GM23338 (cell line): ENCODE measurements at regions not wholly inside any gene's neighbourhood (a gene's known extent, or its start where the extent isn't known, plus 50 kb on each side); places are given as distances from the start of the nearest gene placed in this dataset.

Experiments
- ATAC-seq: fragments of 200-7000 bp; cut with Tn5 transposase; 3 replicates; pipeline ENCODE4 v1.9.1; 2020
- DNase-seq: peaks from one replicate; pipeline ENCODE4 v3.0.0-alpha.2; 2015; ENCODE audit warnings: low spot score
- H2AFZ ChIP-seq: fragments of 200-600 bp; sonication (generic); 2 replicates; pipeline ENCODE4 v1.8.0; 2016; ENCODE audit warnings: antibody characterized with exemption, mild to moderate bottlenecking, moderate library complexity
- H3F3A ChIP-seq: fragments of 200-600 bp; sonication (generic); replicated peaks from 2 replicates; pipeline ENCODE4 v1.8.0; 2017; ENCODE audit warnings: antibody characterized with exemption, mixed run types, low read depth
- H3K27ac ChIP-seq: fragments of 200-600 bp; sonication (generic); 2 replicates; pipeline ENCODE4 v1.6.1; 2016; ENCODE audit warnings: low read depth
- H3K27me3 ChIP-seq: fragments of 200-600 bp; sonication (generic); 2 replicates; pipeline ENCODE4 v1.8.0; 2016; ENCODE audit warnings: mild to moderate bottlenecking, mixed run types, moderate library complexity; ENCODE audit not compliant: insufficient read depth
- H3K36me3 ChIP-seq: fragments of 200-600 bp; sonication (generic); 2 replicates; pipeline ENCODE4 v1.8.0; 2016; ENCODE audit warnings: mild to moderate bottlenecking; ENCODE audit not compliant: insufficient read depth
- H3K4me1 ChIP-seq: fragments of 200-600 bp; sonication (generic); 2 replicates; pipeline ENCODE4 v1.8.0; 2016; ENCODE audit warnings: mild to moderate bottlenecking, moderate library complexity; ENCODE audit not compliant: insufficient read depth
- H3K4me2 ChIP-seq: fragments of 200-600 bp; sonication (generic); 2 replicates; pipeline ENCODE4 v1.7.1; 2017; ENCODE audit warnings: mixed run types
- H3K4me3 ChIP-seq: fragments of 200-600 bp; sonication (generic); 2 replicates; pipeline ENCODE4 v1.6.1; 2016; ENCODE audit warnings: mixed run types
- H3K79me2 ChIP-seq: fragments of 200-600 bp; sonication (generic); replicated peaks from 2 replicates; pipeline ENCODE4 v1.8.0; 2017; ENCODE audit warnings: mild to moderate bottlenecking; ENCODE audit not compliant: insufficient read depth
- H3K9me2 ChIP-seq: fragments of 200-600 bp; sonication (generic); 2 replicates; pipeline ENCODE4 v1.8.0; 2017; ENCODE audit not compliant: insufficient read depth
- H4K20me1 ChIP-seq: fragments of 200-600 bp; sonication (generic); replicated peaks from 2 replicates; pipeline ENCODE4 v1.8.0; 2017; ENCODE audit warnings: mild to moderate bottlenecking; ENCODE audit not compliant: insufficient read depth
- H3K27ac Mint-ChIP-seq: 2 replicates; pipeline ENCODE4 v1.8.0; 2020; ENCODE audit warnings: inconsistent platforms, mild to moderate bottlenecking, moderate library complexity, mixed read lengths
- H3K27me3 Mint-ChIP-seq: 3 replicates; pipeline ENCODE4 v1.8.0; 2022; ENCODE audit warnings: low read depth, mild to moderate bottlenecking, moderate library complexity, mixed read lengths, inconsistent platforms; ENCODE audit not compliant: insufficient read depth, poor library complexity
- H3K36me3 Mint-ChIP-seq: 3 replicates; pipeline ENCODE4 v1.8.0; 2021; ENCODE audit warnings: low read depth, mild to moderate bottlenecking, inconsistent platforms, moderate library complexity, mixed read lengths
- H3K4me1 Mint-ChIP-seq: 3 replicates; pipeline ENCODE4 v1.8.0; 2020; ENCODE audit warnings: mild to moderate bottlenecking, inconsistent platforms, mixed read lengths
- H3K4me3 Mint-ChIP-seq: 3 replicates; pipeline ENCODE4 v1.8.0; 2021; ENCODE audit warnings: moderate library complexity, mild to moderate bottlenecking, inconsistent platforms, mixed read lengths
- H3K9me3 Mint-ChIP-seq: 3 replicates; pipeline ENCODE4 v1.8.0; 2020; ENCODE audit warnings: moderate library complexity, mild to moderate bottlenecking, inconsistent platforms, mixed read lengths
- CREB1 ChIP-seq: fragments of 250-450 bp; sonication (Bioruptor Pico); IDR thresholded peaks from 2 replicates; pipeline ENCODE4 v1.5.0; 2020; ENCODE audit warnings: low read depth, mild to moderate bottlenecking, moderate library complexity
- EZH2 ChIP-seq: fragments of 200-600 bp; sonication (generic); IDR thresholded peaks from one replicate; pipeline ENCODE4 v1.8.0; 2017; ENCODE audit warnings: antibody characterized with exemption, mild to moderate bottlenecking, low read depth; ENCODE audit not compliant: unreplicated experiment
- EZH2phosphoT487 ChIP-seq: fragments of 200-600 bp; sonication (generic); IDR thresholded peaks from one replicate; pipeline ENCODE4 v1.8.1; 2018; ENCODE audit warnings: antibody characterized with exemption; ENCODE audit not compliant: unreplicated experiment
- JUNB ChIP-seq: IDR thresholded peaks from one replicate; pipeline ENCODE4 v1.6.1; 2016; ENCODE audit warnings: antibody characterized with exemption; ENCODE audit not compliant: unreplicated experiment
- NANOG ChIP-seq: IDR thresholded peaks from 2 replicates; pipeline ENCODE4 v1.6.1; 2016; ENCODE audit warnings: antibody characterized with exemption, borderline replicate concordance
- POLR2AphosphoS5 ChIP-seq: IDR thresholded peaks from 2 replicates; pipeline ENCODE4 v1.6.1; 2016; ENCODE audit warnings: antibody characterized with exemption, low read depth
- STAT1 ChIP-seq: IDR thresholded peaks from one replicate; pipeline ENCODE4 v1.6.1; 2016; ENCODE audit warnings: antibody characterized with exemption; ENCODE audit not compliant: unreplicated experiment
- ZNF114 ChIP-seq: fragments of 250-450 bp; sonication (Bioruptor Pico); IDR thresholded peaks from 2 replicates; pipeline ENCODE4 v1.5.0; 2020; ENCODE audit warnings: mild to moderate bottlenecking, moderate library complexity
- ZNF331 ChIP-seq: fragments of 250-450 bp; sonication (Bioruptor Pico); IDR thresholded peaks from 2 replicates; pipeline ENCODE4 v1.5.0; 2020; ENCODE audit warnings: low read depth, mild to moderate bottlenecking, moderate library complexity
- TF ChIP-seq, protein P1 (sequence below): fragments of 250-450 bp; sonication (Bioruptor Pico); IDR thresholded peaks from 2 replicates; pipeline ENCODE4 v1.5.0; 2020; ENCODE audit warnings: mild to moderate bottlenecking, moderate library complexity
- TF ChIP-seq, protein P2 (sequence below), 2 experiments: fragments of 200-600 bp in 1 of 2; sonication (generic) in 1 of 2; conservative IDR thresholded peaks; 2 replicates each; pipeline versions ENCODE4 v1.5.1 to v1.6.1; 2016 to 2017; ENCODE audit warnings: antibody characterized with exemption in 2 of 2, low read depth in 2 of 2, mild to moderate bottlenecking in 2 of 2, moderate library complexity in 1 of 2
- TF ChIP-seq, protein P3 (sequence below): IDR thresholded peaks from one replicate; pipeline ENCODE4 v1.6.1; 2018; ENCODE audit warnings: antibody characterized with exemption; ENCODE audit not compliant: unreplicated experiment
- TF ChIP-seq, protein P4 (sequence below): IDR thresholded peaks from 2 replicates; pipeline ENCODE4 v1.6.1; 2016; ENCODE audit warnings: antibody characterized with exemption

DNA sequence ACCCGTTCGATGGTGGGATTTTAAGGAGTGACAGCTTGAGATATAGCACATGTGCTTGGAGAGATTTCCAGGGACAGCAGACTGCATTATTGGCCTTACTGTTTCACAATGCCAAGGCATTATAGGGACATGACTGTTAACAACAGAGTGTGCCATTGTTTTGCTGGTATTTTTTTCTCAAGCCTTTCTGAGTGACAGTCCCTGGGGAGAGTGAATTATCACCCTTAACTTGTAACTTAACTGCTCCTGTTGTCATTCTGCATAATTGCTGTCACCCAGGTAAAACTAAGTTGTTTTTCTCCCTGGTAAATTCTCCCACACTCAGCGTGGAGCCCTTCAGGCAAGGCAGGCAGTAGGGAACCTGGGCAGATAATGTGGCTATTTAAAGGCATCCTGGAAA is 989.2 kb upstream of the LCORL start:
- Histone ChIP-seq H3K4me1 (peaks cover 16% of the 10 kb centered on the region), H2AFZ (peak overlapping the region; percentile 44; the same call in 1 of the 2 replicates), H3K4me3 (no peak overlapping the region), H4K20me1 (no peaks in the 10 kb centered on the region), H3K27ac (no peak overlapping the region), H3F3A (no peaks in the 10 kb centered on the region), H3K9me2 (no peaks in the 10 kb centered on the region), H3K36me3 (no peaks in the 10 kb centered on the region), H3K27me3 (no peaks in the 10 kb centered on the region), H3K79me2 (no peaks in the 10 kb centered on the region), H3K4me2 (no peak overlapping the region)
- Mint-ChIP-seq H3K27ac (peak overlapping the region; percentile 9; the same call in 1 of the 2 replicates), H3K27me3 (no peaks in the 10 kb centered on the region), H3K4me1 (peaks cover 18% of the 10 kb centered on the region), H3K36me3 (peaks cover 4% of the 10 kb centered on the region; the same call in 2 of the 3 replicates), H3K4me3 (no peak overlapping the region), H3K9me3 (no peaks in the 10 kb centered on the region)
- ATAC-seq (peak; percentile 78), DNase-seq (peak; percentile 16)
- TF ChIP-seq JUNB (no peak), EZH2phosphoT487 (no peak), ZNF114 (no peak), NANOG (no peak), EZH2 (no peak), CREB1 (CRISPR knock-in tag) (no peak), ZNF331 (CRISPR knock-in tag) (no peak), POLR2AphosphoS5 (no peak), STAT1 (no peak)
- TF ChIP-seq, protein P1, sequence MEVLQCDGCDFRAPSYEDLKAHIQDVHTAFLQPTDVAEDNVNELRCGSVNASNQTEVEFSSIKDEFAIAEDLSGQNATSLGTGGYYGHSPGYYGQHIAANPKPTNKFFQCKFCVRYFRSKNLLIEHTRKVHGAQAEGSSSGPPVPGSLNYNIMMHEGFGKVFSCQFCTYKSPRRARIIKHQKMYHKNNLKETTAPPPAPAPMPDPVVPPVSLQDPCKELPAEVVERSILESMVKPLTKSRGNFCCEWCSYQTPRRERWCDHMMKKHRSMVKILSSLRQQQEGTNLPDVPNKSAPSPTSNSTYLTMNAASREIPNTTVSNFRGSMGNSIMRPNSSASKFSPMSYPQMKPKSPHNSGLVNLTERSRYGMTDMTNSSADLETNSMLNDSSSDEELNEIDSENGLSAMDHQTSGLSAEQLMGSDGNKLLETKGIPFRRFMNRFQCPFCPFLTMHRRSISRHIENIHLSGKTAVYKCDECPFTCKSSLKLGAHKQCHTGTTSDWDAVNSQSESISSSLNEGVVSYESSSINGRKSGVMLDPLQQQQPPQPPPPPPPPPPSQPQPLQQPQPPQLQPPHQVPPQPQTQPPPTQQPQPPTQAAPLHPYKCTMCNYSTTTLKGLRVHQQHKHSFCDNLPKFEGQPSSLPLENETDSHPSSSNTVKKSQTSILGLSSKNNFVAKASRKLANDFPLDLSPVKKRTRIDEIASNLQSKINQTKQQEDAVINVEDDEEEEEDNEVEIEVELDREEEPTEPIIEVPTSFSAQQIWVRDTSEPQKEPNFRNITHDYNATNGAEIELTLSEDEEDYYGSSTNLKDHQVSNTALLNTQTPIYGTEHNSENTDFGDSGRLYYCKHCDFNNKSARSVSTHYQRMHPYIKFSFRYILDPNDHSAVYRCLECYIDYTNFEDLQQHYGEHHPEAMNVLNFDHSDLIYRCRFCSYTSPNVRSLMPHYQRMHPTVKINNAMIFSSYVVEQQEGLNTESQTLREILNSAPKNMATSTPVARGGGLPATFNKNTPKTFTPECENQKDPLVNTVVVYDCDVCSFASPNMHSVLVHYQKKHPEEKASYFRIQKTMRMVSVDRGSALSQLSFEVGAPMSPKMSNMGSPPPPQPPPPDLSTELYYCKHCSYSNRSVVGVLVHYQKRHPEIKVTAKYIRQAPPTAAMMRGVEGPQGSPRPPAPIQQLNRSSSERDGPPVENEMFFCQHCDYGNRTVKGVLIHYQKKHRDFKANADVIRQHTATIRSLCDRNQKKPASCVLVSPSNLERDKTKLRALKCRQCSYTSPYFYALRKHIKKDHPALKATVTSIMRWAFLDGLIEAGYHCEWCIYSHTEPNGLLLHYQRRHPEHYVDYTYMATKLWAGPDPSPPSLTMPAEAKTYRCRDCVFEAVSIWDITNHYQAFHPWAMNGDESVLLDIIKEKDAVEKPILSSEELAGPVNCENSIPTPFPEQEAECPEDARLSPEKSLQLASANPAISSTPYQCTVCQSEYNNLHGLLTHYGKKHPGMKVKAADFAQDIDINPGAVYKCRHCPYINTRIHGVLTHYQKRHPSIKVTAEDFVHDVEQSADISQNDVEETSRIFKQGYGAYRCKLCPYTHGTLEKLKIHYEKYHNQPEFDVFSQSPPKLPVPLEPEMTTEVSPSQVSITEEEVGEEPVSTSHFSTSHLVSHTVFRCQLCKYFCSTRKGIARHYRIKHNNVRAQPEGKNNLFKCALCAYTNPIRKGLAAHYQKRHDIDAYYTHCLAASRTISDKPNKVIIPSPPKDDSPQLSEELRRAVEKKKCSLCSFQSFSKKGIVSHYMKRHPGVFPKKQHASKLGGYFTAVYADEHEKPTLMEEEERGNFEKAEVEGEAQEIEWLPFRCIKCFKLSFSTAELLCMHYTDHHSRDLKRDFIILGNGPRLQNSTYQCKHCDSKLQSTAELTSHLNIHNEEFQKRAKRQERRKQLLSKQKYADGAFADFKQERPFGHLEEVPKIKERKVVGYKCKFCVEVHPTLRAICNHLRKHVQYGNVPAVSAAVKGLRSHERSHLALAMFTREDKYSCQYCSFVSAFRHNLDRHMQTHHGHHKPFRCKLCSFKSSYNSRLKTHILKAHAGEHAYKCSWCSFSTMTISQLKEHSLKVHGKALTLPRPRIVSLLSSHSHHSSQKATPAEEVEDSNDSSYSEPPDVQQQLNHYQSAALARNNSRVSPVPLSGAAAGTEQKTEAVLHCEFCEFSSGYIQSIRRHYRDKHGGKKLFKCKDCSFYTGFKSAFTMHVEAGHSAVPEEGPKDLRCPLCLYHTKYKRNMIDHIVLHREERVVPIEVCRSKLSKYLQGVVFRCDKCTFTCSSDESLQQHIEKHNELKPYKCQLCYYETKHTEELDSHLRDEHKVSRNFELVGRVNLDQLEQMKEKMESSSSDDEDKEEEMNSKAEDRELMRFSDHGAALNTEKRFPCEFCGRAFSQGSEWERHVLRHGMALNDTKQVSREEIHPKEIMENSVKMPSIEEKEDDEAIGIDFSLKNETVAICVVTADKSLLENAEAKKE: no peak
- TF ChIP-seq, protein P2, sequence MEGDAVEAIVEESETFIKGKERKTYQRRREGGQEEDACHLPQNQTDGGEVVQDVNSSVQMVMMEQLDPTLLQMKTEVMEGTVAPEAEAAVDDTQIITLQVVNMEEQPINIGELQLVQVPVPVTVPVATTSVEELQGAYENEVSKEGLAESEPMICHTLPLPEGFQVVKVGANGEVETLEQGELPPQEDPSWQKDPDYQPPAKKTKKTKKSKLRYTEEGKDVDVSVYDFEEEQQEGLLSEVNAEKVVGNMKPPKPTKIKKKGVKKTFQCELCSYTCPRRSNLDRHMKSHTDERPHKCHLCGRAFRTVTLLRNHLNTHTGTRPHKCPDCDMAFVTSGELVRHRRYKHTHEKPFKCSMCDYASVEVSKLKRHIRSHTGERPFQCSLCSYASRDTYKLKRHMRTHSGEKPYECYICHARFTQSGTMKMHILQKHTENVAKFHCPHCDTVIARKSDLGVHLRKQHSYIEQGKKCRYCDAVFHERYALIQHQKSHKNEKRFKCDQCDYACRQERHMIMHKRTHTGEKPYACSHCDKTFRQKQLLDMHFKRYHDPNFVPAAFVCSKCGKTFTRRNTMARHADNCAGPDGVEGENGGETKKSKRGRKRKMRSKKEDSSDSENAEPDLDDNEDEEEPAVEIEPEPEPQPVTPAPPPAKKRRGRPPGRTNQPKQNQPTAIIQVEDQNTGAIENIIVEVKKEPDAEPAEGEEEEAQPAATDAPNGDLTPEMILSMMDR (conservative IDR thresholded peaks at IDR 0.05; ENCODE audit: low read depth in 2 of 2): no peak
- TF ChIP-seq, protein P3, sequence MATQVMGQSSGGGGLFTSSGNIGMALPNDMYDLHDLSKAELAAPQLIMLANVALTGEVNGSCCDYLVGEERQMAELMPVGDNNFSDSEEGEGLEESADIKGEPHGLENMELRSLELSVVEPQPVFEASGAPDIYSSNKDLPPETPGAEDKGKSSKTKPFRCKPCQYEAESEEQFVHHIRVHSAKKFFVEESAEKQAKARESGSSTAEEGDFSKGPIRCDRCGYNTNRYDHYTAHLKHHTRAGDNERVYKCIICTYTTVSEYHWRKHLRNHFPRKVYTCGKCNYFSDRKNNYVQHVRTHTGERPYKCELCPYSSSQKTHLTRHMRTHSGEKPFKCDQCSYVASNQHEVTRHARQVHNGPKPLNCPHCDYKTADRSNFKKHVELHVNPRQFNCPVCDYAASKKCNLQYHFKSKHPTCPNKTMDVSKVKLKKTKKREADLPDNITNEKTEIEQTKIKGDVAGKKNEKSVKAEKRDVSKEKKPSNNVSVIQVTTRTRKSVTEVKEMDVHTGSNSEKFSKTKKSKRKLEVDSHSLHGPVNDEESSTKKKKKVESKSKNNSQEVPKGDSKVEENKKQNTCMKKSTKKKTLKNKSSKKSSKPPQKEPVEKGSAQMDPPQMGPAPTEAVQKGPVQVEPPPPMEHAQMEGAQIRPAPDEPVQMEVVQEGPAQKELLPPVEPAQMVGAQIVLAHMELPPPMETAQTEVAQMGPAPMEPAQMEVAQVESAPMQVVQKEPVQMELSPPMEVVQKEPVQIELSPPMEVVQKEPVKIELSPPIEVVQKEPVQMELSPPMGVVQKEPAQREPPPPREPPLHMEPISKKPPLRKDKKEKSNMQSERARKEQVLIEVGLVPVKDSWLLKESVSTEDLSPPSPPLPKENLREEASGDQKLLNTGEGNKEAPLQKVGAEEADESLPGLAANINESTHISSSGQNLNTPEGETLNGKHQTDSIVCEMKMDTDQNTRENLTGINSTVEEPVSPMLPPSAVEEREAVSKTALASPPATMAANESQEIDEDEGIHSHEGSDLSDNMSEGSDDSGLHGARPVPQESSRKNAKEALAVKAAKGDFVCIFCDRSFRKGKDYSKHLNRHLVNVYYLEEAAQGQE: no peak
- TF ChIP-seq, protein P4, sequence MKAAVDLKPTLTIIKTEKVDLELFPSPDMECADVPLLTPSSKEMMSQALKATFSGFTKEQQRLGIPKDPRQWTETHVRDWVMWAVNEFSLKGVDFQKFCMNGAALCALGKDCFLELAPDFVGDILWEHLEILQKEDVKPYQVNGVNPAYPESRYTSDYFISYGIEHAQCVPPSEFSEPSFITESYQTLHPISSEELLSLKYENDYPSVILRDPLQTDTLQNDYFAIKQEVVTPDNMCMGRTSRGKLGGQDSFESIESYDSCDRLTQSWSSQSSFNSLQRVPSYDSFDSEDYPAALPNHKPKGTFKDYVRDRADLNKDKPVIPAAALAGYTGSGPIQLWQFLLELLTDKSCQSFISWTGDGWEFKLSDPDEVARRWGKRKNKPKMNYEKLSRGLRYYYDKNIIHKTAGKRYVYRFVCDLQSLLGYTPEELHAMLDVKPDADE: no peak
